ENCODE measurements at regions not wholly inside any gene's neighbourhood (a gene's known extent, or its start where the extent isn't known, plus 50 kb on each side); places are given as distances from the start of the nearest gene placed in this dataset.

GRCh38 chr4:3642806-3643517 is 110.7 kb upstream of the LRPAP1 start:
- TF ChIP-seq POLR2A (IDR thresholded peaks at IDR 0.05; ENCODE audit: low read length), result no peak
- no peak for TF ChIP-seq GATA1 (IDR thresholded peaks at IDR 0.05; ENCODE audit: low read depth, low read length)

Data from erythroblast (primary cell).